BLaER1 (cell line): ENCODE measurements at regions not wholly inside any gene's neighbourhood (a gene's known extent, or its start where the extent isn't known, plus 50 kb on each side); places are given as distances from the start of the nearest gene placed in this dataset.
"Not testable (repeated sequence)": the region's sequence is repeated elsewhere in the genome, so short reads cannot be mapped to it uniquely, and the experiment has no call there.

Experiments used
- H3K27ac ChIP-seq: shearing (Covaris generic); formaldehyde crosslinking; 2 replicates; pipeline ENCODE4 v1.8.1; 2022
- H3K27me3 ChIP-seq: shearing (Covaris generic); formaldehyde crosslinking; 2 replicates; pipeline ENCODE4 v1.8.1; 2022
- H3K36me3 ChIP-seq: shearing (Covaris generic); formaldehyde crosslinking; 2 replicates; pipeline ENCODE4 v1.8.1; 2022
- H3K4me1 ChIP-seq: shearing (Covaris generic); formaldehyde crosslinking; 2 replicates; pipeline ENCODE4 v1.8.1; 2022
- H3K4me2 ChIP-seq: shearing (Covaris generic); formaldehyde crosslinking; 2 replicates; pipeline ENCODE4 v1.8.1; 2022
- H3K4me3 ChIP-seq: shearing (Covaris generic); formaldehyde crosslinking; 2 replicates; pipeline ENCODE4 v1.8.1; 2022
- H3K9ac ChIP-seq: shearing (Covaris generic); formaldehyde crosslinking; 2 replicates; pipeline ENCODE4 v1.8.1; 2022
- H3K9me3 ChIP-seq: shearing (Covaris generic); formaldehyde crosslinking; 2 replicates; pipeline ENCODE4 v1.8.1; 2022
- H4K20me1 ChIP-seq: shearing (Covaris generic); formaldehyde crosslinking; 2 replicates; pipeline ENCODE4 v1.8.1; 2022
- Cebpa-rat ChIP-seq: shearing (Covaris generic); IDR thresholded peaks from 2 replicates; pipeline ENCODE4 v1.8.1; 2022

GRCh38 chr15:61344293-61344692, 115.2 kb upstream of the RORA start:
- Histone ChIP-seq H3K27ac (no peak overlapping the region), H4K20me1 (no peaks in the 10 kb centered on the region), H3K4me3 (no peak overlapping the region), H3K9me3 (no peaks in the 10 kb centered on the region), H3K9ac (no peak overlapping the region), H3K4me1 (peaks cover 6% of the 10 kb centered on the region; the same call in 1 of the 2 replicates), H3K27me3 (no peaks in the 10 kb centered on the region), H3K36me3 (no peaks in the 10 kb centered on the region), H3K4me2 (no peak overlapping the region)
- TF ChIP-seq Cebpa-rat: no peak

- no peaks in the 10 kb centered on the region for H3K4me1 ChIP-seq
- H3K27ac ChIP-seq: no peak overlapping the region
- H3K4me3 ChIP-seq: no peak overlapping the region
- TF ChIP-seq Cebpa-rat: no peak
- no peaks in the 10 kb centered on the region for H3K27me3 ChIP-seq
- H3K4me2 ChIP-seq: no peak overlapping the region
- no peaks in the 10 kb centered on the region for H3K9me3 ChIP-seq
- no peaks in the 10 kb centered on the region for H4K20me1 ChIP-seq
- no peak overlapping the region for H3K9ac ChIP-seq
- H3K36me3 ChIP-seq: no peaks in the 10 kb centered on the region
These were observed 113.3 kb upstream of the RORA start for GRCh38 chr15:61342390-61342789.

GRCh38 chr15:61339516-61339915, 110.4 kb upstream of the RORA start:
- Histone ChIP-seq H3K4me2 (no peak overlapping the region), H3K9me3 (peaks cover 13% of the 10 kb centered on the region), H3K9ac (no peak overlapping the region), H3K27ac (no peak overlapping the region), H3K4me3 (no peak overlapping the region), H4K20me1 (no peaks in the 10 kb centered on the region), H3K27me3 (no peaks in the 10 kb centered on the region), H3K4me1 (no peaks in the 10 kb centered on the region), H3K36me3 (no peaks in the 10 kb centered on the region)
- no peak for TF ChIP-seq Cebpa-rat

GRCh38 chr15:61337541-61337940, 108.4 kb upstream of the RORA start:
- Histone ChIP-seq H3K4me2 (no peak overlapping the region), H3K27me3 (no peaks in the 10 kb centered on the region), H4K20me1 (no peaks in the 10 kb centered on the region), H3K27ac (no peak overlapping the region), H3K4me1 (no peaks in the 10 kb centered on the region), H3K36me3 (no peaks in the 10 kb centered on the region), H3K4me3 (no peak overlapping the region), H3K9ac (no peak overlapping the region), H3K9me3 (peaks cover 17% of the 10 kb centered on the region)
- no peak for TF ChIP-seq Cebpa-rat

GRCh38 chr15:61336026-61336638, 107.0 kb upstream of the RORA start:
- H3K9ac ChIP-seq: no peak overlapping the region
- H3K4me3 ChIP-seq: no peak overlapping the region
- peaks cover 17% of the 10 kb centered on the region for H3K9me3 ChIP-seq
- no peaks in the 10 kb centered on the region for H3K36me3 ChIP-seq
- H3K27me3 ChIP-seq: no peaks in the 10 kb centered on the region
- no peak overlapping the region for H3K27ac ChIP-seq
- no peaks in the 10 kb centered on the region for H3K4me1 ChIP-seq
- H4K20me1 ChIP-seq: no peaks in the 10 kb centered on the region
- H3K4me2 ChIP-seq: no peak overlapping the region
- no peak for TF ChIP-seq Cebpa-rat

DNA sequence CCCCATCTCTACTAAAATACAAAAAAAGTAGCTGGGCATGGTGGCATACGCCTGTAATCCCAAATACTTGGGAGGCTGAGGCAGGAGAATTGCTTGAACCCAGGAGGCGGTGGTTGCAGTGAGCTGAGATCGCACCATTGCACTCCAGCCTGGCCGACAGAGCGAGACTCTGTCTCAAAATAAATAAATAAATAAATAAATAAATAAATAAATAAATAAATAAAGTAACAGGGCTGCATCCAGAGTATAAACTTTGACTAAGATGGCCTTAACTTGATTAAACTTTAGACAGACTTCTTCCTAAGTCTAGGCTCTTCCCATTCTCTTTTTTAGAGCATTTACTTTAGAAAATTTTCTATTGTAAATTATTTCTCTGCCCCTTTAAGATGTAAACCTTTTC, 105.6 kb upstream of the RORA start:
- not testable (repeated sequence) for H3K36me3 ChIP-seq, H3K27me3 ChIP-seq, H3K27ac ChIP-seq, H3K9ac ChIP-seq, H4K20me1 ChIP-seq, H3K4me2 ChIP-seq, H3K4me3 ChIP-seq, H3K4me1 ChIP-seq
- H3K9me3 ChIP-seq: peaks cover 17% of the 10 kb centered on the region

GRCh38 chr15:61331019-61331418, 101.9 kb upstream of the RORA start:
- TF ChIP-seq Cebpa-rat: no peak
- H3K4me3 ChIP-seq: no peak overlapping the region
- H3K27ac ChIP-seq: no peak overlapping the region
- no peak overlapping the region for H3K4me2 ChIP-seq
- no peaks in the 10 kb centered on the region for H3K36me3 ChIP-seq
- peaks cover 19% of the 10 kb centered on the region for H3K4me1 ChIP-seq
- H3K9me3 ChIP-seq: peaks cover 17% of the 10 kb centered on the region
- no peaks in the 10 kb centered on the region for H4K20me1 ChIP-seq
- no peak overlapping the region for H3K9ac ChIP-seq
- H3K27me3 ChIP-seq: no peaks in the 10 kb centered on the region

- Histone ChIP-seq H3K27ac (peak overlapping the region; percentile 63), H3K4me3 (0 out of 2 replicates have a peak overlapping the region, but pooled peaks have one; percentile 26), H3K36me3 (no peaks in the 10 kb centered on the region), H3K9me3 (no peaks in the 10 kb centered on the region), H4K20me1 (no peaks in the 10 kb centered on the region), H3K4me2 (peak overlapping the region; percentile 77), H3K27me3 (no peaks in the 10 kb centered on the region), H3K4me1 (peaks cover 20% of the 10 kb centered on the region), H3K9ac (peak overlapping the region; percentile 32; the same call in 1 of the 2 replicates)
- no peak for TF ChIP-seq Cebpa-rat
These were observed 98.0 kb upstream of the RORA start for GRCh38 chr15:61327019-61327631.

DNA sequence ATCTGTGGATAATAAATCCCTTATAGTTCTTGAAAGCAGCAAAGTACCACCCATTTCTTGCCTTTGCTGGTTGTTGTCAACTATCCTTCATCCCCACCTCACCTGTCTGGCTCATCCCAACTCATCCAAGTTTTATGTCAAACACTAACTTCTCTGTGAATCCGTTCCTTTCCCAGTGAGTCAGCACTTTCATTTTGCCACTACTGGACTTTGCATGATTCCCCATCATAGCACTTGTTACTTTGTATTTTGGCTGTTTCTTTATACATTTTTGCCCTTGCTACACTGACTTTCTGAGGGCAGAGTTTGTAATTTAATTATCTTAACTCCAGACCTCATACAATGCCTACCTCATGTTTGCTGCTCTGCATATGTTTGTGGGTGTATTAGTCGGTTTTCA, 90.8 kb upstream of the RORA start:
- Histone ChIP-seq H3K9me3 (no peaks in the 10 kb centered on the region; the same call in 1 of the 2 replicates), H3K27me3 (no peaks in the 10 kb centered on the region), H3K4me3 (no peak overlapping the region), H4K20me1 (no peaks in the 10 kb centered on the region), H3K4me1 (no peaks in the 10 kb centered on the region), H3K36me3 (no peaks in the 10 kb centered on the region), H3K4me2 (no peak overlapping the region), H3K27ac (no peak overlapping the region), H3K9ac (no peak overlapping the region)
- TF ChIP-seq Cebpa-rat: no peak

- Histone ChIP-seq H3K27ac (no peak overlapping the region), H3K9me3 (no peaks in the 10 kb centered on the region; the same call in 1 of the 2 replicates), H3K4me1 (no peaks in the 10 kb centered on the region), H3K9ac (no peak overlapping the region), H3K4me2 (no peak overlapping the region), H3K4me3 (no peak overlapping the region), H3K27me3 (no peaks in the 10 kb centered on the region), H3K36me3 (no peaks in the 10 kb centered on the region), H4K20me1 (no peaks in the 10 kb centered on the region)
- no peak for TF ChIP-seq Cebpa-rat
These were observed 89.9 kb upstream of the RORA start for GRCh38 chr15:61318802-61319525.
